Activated CD4-positive, alpha-beta memory T cell treated with anti-CD3 and anti-CD28 coated beads for 36 hours (primary cell): ENCODE measurements at regions not wholly inside any gene's neighbourhood (a gene's known extent, or its start where the extent isn't known, plus 50 kb on each side); places are given as distances from the start of the nearest gene placed in this dataset.

Source experiments
- CTCF ChIA-PET: fragments of 350-600 bp; sonication (Branson Sonifier 250); formaldehyde crosslinking; loops from one replicate; lab custom pipeline; 2021; ENCODE audit warnings: antibody characterized with exemption, inconsistent platforms; lab: Charles Lee
- POLR2A ChIA-PET: fragments of 350-600 bp; sonication (Branson Sonifier 250); formaldehyde crosslinking; loops from one replicate; lab custom pipeline; 2021; ENCODE audit warnings: antibody characterized with exemption; lab: Charles Lee
- DNase-seq: peaks from one replicate; pipeline ENCODE4 v3.0.0-alpha.2; 2020
- H3K27ac Mint-ChIP-seq: one replicate; pipeline ENCODE4 v1.8.0; 2021; ENCODE audit warnings: mixed read lengths
- H3K27me3 Mint-ChIP-seq: one replicate; pipeline ENCODE4 v1.8.0; 2021; ENCODE audit warnings: mixed read lengths
- H3K36me3 Mint-ChIP-seq: one replicate; pipeline ENCODE4 v1.8.0; 2021; ENCODE audit warnings: mixed read lengths
- H3K4me1 Mint-ChIP-seq: one replicate; pipeline ENCODE4 v1.8.0; 2021; ENCODE audit warnings: low read depth, mixed read lengths
- H3K4me3 Mint-ChIP-seq: one replicate; pipeline ENCODE4 v1.8.0; 2021; ENCODE audit warnings: mild to moderate bottlenecking, mixed read lengths
- H3K9me3 Mint-ChIP-seq: one replicate; pipeline ENCODE4 v1.8.0; 2021; ENCODE audit warnings: mixed read lengths
- intact Hi-C: fragments of 100-400 bp; cut with micrococcal nuclease; formaldehyde crosslinking; loops from one replicate; pipeline ENCODE4 v1.15.1; 2023

DNA sequence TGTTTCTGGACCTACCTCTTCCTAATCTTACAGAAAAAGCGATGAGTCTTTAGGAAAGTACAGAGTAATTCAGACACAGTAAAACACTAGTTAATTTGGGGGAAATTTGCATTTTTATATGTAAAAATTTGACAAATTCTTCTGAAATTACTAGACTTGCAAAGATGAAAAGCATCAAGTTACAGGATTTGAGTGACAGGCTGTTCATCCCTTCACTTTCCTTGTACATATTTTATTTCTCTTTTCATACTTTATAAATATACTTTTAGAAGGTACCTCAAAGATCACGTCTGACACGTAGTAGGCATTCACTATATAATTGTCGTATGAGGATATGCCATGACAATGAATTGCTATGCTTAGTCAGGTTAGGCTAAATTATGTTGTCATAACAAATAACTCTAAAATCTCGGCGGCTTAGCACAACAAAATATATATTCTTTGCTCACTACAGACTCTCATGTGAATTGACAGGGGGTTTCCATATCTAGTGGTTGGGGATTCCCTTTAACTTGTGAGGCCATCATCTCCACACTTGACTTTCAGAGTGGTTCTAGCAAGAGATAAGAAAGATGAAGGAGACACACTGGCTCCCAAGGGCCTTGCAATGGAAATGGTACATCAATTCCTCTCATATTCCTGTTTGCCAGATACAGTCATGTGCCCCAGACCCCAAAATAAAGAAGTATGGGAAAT lies 154.1 kb upstream of the TUT7 start:
- Mint-ChIP-seq H3K4me1 (no peaks in the 10 kb centered on the region), H3K27me3 (peaks cover 15% of the 10 kb centered on the region), H3K4me3 (no peak overlapping the region), H3K27ac (no peak overlapping the region), H3K9me3 (no peaks in the 10 kb centered on the region), H3K36me3 (no peaks in the 10 kb centered on the region)
- intact Hi-C loops: no loop called here
- ChIA-PET POLR2A (no interaction called here), CTCF (no interaction called here)
- DNase-seq: no peak

DNA sequence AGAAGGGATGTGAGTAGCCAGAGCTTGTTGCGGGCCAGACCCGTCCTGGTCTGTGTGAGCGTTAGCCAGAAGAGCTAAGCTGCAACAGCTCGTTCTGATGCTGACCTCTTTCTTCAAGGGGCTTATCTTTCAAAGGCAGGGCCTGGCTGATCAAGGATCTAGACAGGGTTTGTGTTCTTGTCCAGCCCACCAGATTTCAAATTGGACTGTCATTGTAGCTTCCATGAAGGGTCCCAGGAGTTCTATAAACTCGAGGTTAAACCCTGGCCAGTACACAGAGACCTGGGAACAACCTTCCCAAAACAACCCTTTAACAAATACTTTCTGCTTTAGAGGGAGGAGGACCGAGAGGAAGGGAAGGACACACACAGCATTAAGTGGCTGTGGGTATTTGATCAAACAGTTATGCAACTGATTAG lies 153.0 kb upstream of the TUT7 start:
- ChIA-PET CTCF (no interaction called here), POLR2A (no interaction called here)
- Mint-ChIP-seq H3K4me3 (no peak overlapping the region), H3K27me3 (peaks cover 15% of the 10 kb centered on the region), H3K36me3 (no peaks in the 10 kb centered on the region), H3K4me1 (no peaks in the 10 kb centered on the region), H3K27ac (no peak overlapping the region), H3K9me3 (no peaks in the 10 kb centered on the region)
- DNase-seq: no peak
- intact Hi-C loops: no loop called here

DNA sequence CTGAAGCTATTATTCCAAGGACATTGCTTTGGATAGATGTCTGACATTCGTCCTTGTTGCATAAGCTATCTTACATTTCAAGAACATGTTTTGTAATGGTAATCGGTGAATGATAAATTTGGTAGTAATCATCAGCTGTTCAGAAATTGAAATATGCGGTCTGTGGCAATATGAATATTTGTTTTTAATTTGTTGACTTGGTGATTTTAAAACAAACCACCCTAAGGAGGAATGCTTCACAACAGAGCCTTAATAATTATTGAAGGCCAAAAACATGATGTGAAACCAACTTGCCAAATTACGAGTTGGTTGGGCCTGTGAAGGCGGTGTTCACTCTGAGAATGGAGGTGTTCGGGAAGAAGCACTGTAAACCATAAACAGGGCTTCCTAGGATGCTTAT lies 149.7 kb upstream of the TUT7 start:
- no peak for DNase-seq
- ChIA-PET CTCF (no interaction called here), POLR2A (no interaction called here)
- Mint-ChIP-seq H3K4me1 (no peaks in the 10 kb centered on the region), H3K9me3 (no peaks in the 10 kb centered on the region), H3K27me3 (peaks cover 20% of the 10 kb centered on the region), H3K4me3 (no peak overlapping the region), H3K36me3 (no peaks in the 10 kb centered on the region), H3K27ac (no peak overlapping the region)
- intact Hi-C loops: no loop called here

DNA sequence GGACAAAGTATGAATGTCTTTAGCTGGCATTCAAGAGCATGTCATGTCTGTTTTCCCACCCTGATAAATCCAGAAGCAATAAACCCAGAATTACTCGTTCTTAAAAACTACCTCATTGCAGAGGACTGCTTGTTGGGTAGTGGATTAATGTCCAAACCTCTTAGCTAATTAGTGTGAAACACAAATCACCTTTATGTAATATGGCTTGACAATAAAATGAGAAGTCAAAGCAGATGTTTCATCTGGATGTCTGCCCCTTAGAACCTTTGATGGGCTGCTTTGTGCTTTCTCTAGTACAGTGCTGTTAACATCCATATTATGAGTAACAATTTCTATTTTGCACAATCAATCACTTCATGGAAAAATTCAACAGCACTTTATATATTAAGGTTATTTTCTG lies 149.1 kb upstream of the TUT7 start:
- Mint-ChIP-seq H3K4me1 (no peaks in the 10 kb centered on the region), H3K9me3 (no peaks in the 10 kb centered on the region), H3K27me3 (peaks cover 22% of the 10 kb centered on the region), H3K36me3 (no peaks in the 10 kb centered on the region), H3K4me3 (no peak overlapping the region), H3K27ac (no peak overlapping the region)
- DNase-seq: no peak
- ChIA-PET CTCF (no interaction called here), POLR2A (no interaction called here)
- intact Hi-C loops: no loop called here

DNA sequence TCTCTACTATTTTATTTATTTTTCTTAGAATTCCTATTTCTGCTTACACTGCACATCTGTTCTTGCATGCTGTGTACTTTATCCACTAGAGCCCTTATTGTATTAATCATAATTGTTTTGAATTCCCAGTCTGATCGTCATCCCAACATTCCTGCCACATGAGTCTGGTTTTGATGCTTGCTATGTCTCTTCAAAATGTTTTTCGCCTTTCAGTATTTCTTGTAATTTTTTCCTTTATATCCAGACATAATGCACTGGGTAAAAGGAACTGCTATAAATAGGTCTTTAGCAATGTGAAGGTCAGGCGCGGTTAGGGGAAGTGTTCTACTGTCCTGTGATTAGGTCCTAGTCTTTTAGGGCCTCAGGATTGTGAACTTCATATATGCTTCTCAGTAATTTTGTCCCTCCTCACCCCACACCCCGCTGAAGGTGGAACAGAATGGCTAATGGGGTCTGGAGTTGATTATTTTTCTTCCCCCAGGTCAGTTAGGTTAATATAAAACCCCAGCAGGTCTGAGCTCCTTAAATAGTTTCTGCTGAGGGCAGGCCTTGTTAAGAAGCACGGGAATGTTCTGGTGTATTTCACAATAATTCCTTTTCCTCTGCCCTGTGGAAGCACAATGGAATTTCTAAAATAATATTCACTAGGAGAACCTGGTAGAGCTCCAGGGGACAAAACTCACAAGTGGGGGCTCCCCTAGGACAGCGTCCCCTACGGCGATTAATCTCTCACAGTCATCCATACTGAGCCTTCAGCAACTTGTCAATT lies 146.6 kb upstream of the TUT7 start:
- H3K27ac Mint-ChIP-seq: no peak overlapping the region
- POLR2A ChIA-PET: no interaction called here
- CTCF ChIA-PET: no interaction called here
- DNase-seq: no peak
- peaks cover 25% of the 10 kb centered on the region for H3K27me3 Mint-ChIP-seq
- no peaks in the 10 kb centered on the region for H3K9me3 Mint-ChIP-seq
- H3K36me3 Mint-ChIP-seq: no peaks in the 10 kb centered on the region
- H3K4me3 Mint-ChIP-seq: no peak overlapping the region
- intact Hi-C loops: no loop called here
- H3K4me1 Mint-ChIP-seq: no peaks in the 10 kb centered on the region

DNA sequence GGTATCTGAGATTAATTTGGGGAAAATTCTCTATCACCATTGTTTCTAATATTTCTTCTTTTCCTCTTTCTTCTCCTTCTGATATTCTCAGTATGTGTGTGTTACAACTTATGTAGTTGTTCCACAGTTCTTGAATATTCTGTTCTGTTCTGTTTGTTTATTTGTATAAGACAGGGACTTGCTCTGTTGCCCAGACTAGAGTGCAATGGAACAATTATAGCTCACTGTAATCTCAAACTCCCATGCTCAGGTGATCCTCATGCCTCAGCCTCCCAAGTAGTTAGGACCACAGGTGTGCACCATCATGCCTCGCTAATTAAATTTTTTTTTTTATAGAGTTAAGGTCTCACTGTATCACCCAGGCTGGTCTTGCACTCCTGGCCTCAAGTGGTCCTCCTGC lies 145.8 kb upstream of the TUT7 start:
- no peaks in the 10 kb centered on the region for H3K9me3 Mint-ChIP-seq
- no peaks in the 10 kb centered on the region for H3K4me1 Mint-ChIP-seq
- H3K27ac Mint-ChIP-seq: no peak overlapping the region
- intact Hi-C loops: no loop called here
- H3K27me3 Mint-ChIP-seq: peaks cover 23% of the 10 kb centered on the region
- CTCF ChIA-PET: no interaction called here
- H3K4me3 Mint-ChIP-seq: no peak overlapping the region
- no peak for DNase-seq
- H3K36me3 Mint-ChIP-seq: no peaks in the 10 kb centered on the region
- POLR2A ChIA-PET: interaction anchor here (0.6 kb wide), 1 partner anchor 876 kb away, joined by 3 read pairs; no protein-coding TSS in a partner anchor

DNA sequence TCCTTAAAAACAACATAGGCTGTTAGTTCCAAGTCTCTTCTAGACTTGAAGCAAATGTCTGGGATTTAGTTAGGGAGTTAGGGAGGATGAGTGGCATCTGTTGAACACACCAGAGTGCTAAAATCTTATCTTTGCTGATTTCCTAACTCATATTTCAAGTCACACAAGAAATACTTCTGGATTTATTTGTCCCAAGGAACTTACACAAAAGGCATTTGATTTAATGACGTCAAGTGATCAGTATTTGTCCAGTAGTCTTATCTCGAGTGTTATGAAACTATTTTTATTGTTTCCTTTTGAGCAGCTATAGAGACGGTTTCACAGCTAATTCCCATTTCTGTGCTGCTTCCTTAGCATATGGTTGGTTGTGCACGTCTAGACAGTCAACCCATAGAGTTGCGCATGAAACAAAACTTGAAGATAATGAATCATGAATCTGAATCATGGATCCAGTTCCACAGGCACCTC lies 140.5 kb upstream of the TUT7 start:
- Mint-ChIP-seq H3K27ac (no peak overlapping the region), H3K4me3 (no peak overlapping the region), H3K4me1 (no peaks in the 10 kb centered on the region), H3K27me3 (peaks cover 5% of the 10 kb centered on the region), H3K9me3 (no peaks in the 10 kb centered on the region), H3K36me3 (no peaks in the 10 kb centered on the region)
- ChIA-PET CTCF (no interaction called here), POLR2A (no interaction called here)
- intact Hi-C loops: no loop called here
- DNase-seq: no peak

DNA sequence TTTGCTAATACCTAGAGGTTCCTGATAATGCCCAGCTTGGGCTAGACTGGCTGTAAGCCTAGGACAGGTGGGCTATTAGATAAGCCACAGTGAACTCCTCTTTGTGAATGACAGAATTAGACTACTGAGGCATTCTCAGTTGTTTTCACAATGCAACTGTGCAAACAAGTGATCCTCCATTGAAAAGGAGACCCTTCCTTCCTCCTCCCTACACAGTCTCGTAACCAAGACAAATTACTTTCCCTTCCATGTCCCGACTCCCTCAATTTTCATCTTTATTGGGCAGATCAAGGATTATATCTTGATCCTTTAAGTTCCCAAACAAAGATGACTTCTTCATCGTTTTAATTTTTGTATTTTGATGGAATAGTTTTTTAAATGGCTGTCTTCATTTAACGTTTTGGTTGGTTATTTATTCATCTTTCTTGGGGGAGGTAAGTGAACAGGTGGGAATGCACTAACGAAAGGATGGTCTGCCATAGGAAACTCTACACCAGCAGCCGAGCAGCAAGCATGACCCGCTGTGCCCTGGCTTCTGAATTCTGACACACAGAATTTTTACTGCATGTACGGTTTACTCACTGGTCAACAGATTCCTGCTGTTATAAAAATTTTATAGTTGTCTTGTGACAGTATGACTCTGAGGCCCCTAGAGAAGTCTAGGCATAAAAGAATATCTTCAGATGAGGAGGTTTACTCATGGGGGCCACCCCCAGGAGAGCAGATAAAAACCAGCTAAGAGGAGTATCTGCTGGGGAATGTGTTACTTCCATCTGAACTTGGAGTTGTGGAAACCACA lies 137.5 kb upstream of the TUT7 start:
- CTCF ChIA-PET: interaction anchor here (1.9 kb wide), 1 partner anchor 833 kb away, joined by 4 read pairs; no protein-coding TSS in a partner anchor
- no peak overlapping the region for H3K4me3 Mint-ChIP-seq
- H3K9me3 Mint-ChIP-seq: no peaks in the 10 kb centered on the region
- no peaks in the 10 kb centered on the region for H3K4me1 Mint-ChIP-seq
- no peaks in the 10 kb centered on the region for H3K27me3 Mint-ChIP-seq
- no peaks in the 10 kb centered on the region for H3K36me3 Mint-ChIP-seq
- intact Hi-C loops: no loop called here
- POLR2A ChIA-PET: no interaction called here
- H3K27ac Mint-ChIP-seq: no peak overlapping the region
- DNase-seq: no peak

DNA sequence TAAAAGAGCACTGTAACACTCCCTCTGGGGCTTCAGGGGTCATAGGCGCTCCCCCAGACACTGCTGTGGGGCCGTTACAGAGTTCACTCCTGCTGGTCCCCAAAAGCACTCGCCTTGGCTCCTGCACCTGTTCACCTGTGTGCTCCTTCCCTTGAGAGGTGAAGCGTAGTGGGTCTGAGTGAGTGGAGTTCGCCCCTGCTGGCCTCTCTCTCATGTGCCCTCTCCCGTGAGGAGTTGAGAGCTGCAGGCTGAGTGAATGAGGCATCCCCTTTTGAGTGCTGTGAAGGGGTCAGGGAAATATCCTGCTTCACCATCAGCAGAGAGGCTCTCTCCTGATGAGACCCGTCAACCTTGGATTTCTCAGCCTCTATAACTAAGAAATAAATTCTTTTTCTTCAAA lies 134.6 kb upstream of the TUT7 start:
- Mint-ChIP-seq H3K27me3 (no peaks in the 10 kb centered on the region), H3K4me3 (no peak overlapping the region), H3K9me3 (no peaks in the 10 kb centered on the region), H3K36me3 (no peaks in the 10 kb centered on the region), H3K27ac (no peak overlapping the region), H3K4me1 (peaks cover 7% of the 10 kb centered on the region)
- ChIA-PET POLR2A (no interaction called here), CTCF (interaction anchor here (1.0 to 1.3 kb wide), 2 partner anchors 13 to 836 kb away, joined by 3 to 4 read pairs; no protein-coding TSS in a partner anchor)
- intact Hi-C loops: no loop called here
- DNase-seq: no peak

DNA sequence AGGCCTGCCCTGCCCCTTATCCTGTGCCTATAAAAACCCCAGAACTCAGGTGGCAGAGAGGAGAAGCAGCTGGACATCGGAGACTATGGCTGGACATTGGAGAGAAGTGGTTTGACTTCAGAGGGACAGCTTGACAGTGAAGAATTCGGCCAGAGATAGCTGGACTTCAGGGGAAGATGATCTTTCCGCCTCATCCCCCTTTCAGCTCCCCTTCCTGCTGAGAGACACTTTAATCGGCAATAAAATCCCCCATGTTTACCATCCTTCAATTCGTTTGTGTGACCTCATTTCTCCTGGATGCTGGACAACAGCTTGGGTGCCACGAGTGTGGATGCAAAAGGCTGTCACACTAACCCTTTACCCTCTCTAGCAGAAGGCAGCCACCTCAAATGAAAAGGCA lies 134.1 kb upstream of the TUT7 start:
- Mint-ChIP-seq H3K36me3 (no peaks in the 10 kb centered on the region), H3K27me3 (no peaks in the 10 kb centered on the region), H3K27ac (no peak overlapping the region), H3K4me1 (peaks cover 7% of the 10 kb centered on the region), H3K4me3 (no peak overlapping the region), H3K9me3 (no peaks in the 10 kb centered on the region)
- no peak for DNase-seq
- ChIA-PET CTCF (interaction anchor here (1.0 to 1.3 kb wide), 2 partner anchors 14 to 837 kb away, joined by 3 to 4 read pairs; no protein-coding TSS in a partner anchor), POLR2A (no interaction called here)
- intact Hi-C loops: no loop called here

DNA sequence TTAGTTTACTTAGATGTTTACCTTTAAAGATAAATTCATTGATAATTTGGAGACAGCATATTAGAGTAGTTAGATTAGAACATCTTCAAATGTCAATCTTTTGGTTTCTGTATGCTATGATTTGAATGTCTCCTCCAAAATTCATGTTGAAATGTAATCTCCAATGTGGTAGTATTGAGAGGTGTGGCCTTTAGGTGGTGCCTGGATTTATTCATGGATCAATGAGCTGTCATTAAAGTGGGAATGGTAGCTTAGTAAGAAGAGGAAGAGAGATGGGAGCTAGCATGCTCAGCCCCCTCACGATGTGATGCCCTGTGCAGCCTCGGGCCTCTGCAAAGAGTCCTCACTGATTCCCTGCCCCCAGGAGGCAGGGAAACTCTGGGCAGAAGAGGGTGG lies 133.6 kb upstream of the TUT7 start:
- Mint-ChIP-seq H3K4me1 (peaks cover 7% of the 10 kb centered on the region), H3K36me3 (no peaks in the 10 kb centered on the region), H3K9me3 (no peaks in the 10 kb centered on the region), H3K27me3 (no peaks in the 10 kb centered on the region), H3K27ac (no peak overlapping the region), H3K4me3 (no peak overlapping the region)
- ChIA-PET POLR2A (no interaction called here), CTCF (interaction anchor here (1.0 to 1.3 kb wide), 2 partner anchors 14 to 837 kb away, joined by 3 to 4 read pairs; no protein-coding TSS in a partner anchor)
- intact Hi-C loops: loop anchor here (2.0 kb wide), 1 partner anchor 837 kb away; no protein-coding TSS in a partner anchor
- no peak for DNase-seq
